ENCODE measurements at regions not wholly inside any gene's neighbourhood (a gene's known extent, or its start where the extent isn't known, plus 50 kb on each side); places are given as distances from the start of the nearest gene placed in this dataset.

- no peak for DNase-seq
- H3K9ac ChIP-seq (ENCODE audit: low read length): no peak overlapping the region
- no peak overlapping the region for H3K27ac ChIP-seq (ENCODE audit: low read depth, low read length)
- no peak overlapping the region for H2AFZ ChIP-seq (ENCODE audit: insufficient read depth, low read length, poor library complexity)
- H3K27me3 ChIP-seq (ENCODE audit: insufficient read depth, low read length): no peaks in the 10 kb centered on the region
- H3K14ac ChIP-seq (ENCODE audit: low read length): no peak overlapping the region
- no peak overlapping the region for H2AK5ac ChIP-seq (ENCODE audit: low read length)
- H3K4me3 ChIP-seq (ENCODE audit: low read depth, low read length): no peak overlapping the region
- no peak overlapping the region for H3K4ac ChIP-seq (ENCODE audit: low read depth, low read length)
- no peak overlapping the region for H3K4me2 ChIP-seq (ENCODE audit: low read length)
- no peak overlapping the region for H4K8ac ChIP-seq (ENCODE audit: low read depth, low read length)
- H3K4me1 ChIP-seq (ENCODE audit: control insufficient read depth in 1 of 2, insufficient read depth in 2 of 2, low read length in 2 of 2): no peaks in the 10 kb centered on the region
- no peaks in the 10 kb centered on the region for H3K79me1 ChIP-seq (ENCODE audit: low read length)
- no peaks in the 10 kb centered on the region for H3K79me2 ChIP-seq (ENCODE audit: control insufficient read depth, insufficient read depth, low read length, poor library complexity)
- no peak overlapping the region for H2BK12ac ChIP-seq (ENCODE audit: low read length)
- no peaks in the 10 kb centered on the region for H3K36me3 ChIP-seq (ENCODE audit: control insufficient read depth in 1 of 2, insufficient read depth in 2 of 2, low read length in 2 of 2)
- no peaks in the 10 kb centered on the region for H3K9me3 ChIP-seq (ENCODE audit: insufficient read depth, low read depth, low read length)
- no peak overlapping the region for H2BK5ac ChIP-seq (ENCODE audit: low read depth, low read length, poor library complexity)
- H3K18ac ChIP-seq (ENCODE audit: low read length): no peak overlapping the region
- no peak overlapping the region for H4K12ac ChIP-seq (ENCODE audit: low read depth, low read length)
- H4K91ac ChIP-seq (ENCODE audit: low read depth, low read length): no peak overlapping the region
- no CpG with 5 or more reads among the region's 3 CpGs for WGBS (ENCODE audit: extremely low coverage, insufficient coverage, insufficient read length)
- no peak overlapping the region for H2BK120ac ChIP-seq (ENCODE audit: insufficient read depth, low read length, poor library complexity)
- no peak overlapping the region for H3K23ac ChIP-seq (ENCODE audit: low read length)
Observed at GRCh38 chr3:82078246-82078645, 316.8 kb upstream of the GBE1 start.

- Histone ChIP-seq H3K27ac (ENCODE audit: low read depth, low read length) (no peak overlapping the region), H3K4me1 (ENCODE audit: control insufficient read depth in 1 of 2, insufficient read depth in 2 of 2, low read length in 2 of 2) (no peaks in the 10 kb centered on the region), H2BK120ac (ENCODE audit: insufficient read depth, low read length, poor library complexity) (no peak overlapping the region), H2AFZ (ENCODE audit: insufficient read depth, low read length, poor library complexity) (no peak overlapping the region), H3K27me3 (ENCODE audit: insufficient read depth, low read length) (no peaks in the 10 kb centered on the region), H3K23ac (ENCODE audit: low read length) (no peak overlapping the region), H3K79me2 (ENCODE audit: control insufficient read depth, insufficient read depth, low read length, poor library complexity) (no peaks in the 10 kb centered on the region), H3K9ac (ENCODE audit: low read length) (no peak overlapping the region), H2BK12ac (ENCODE audit: low read length) (no peak overlapping the region), H3K36me3 (ENCODE audit: control insufficient read depth in 1 of 2, insufficient read depth in 2 of 2, low read length in 2 of 2) (no peaks in the 10 kb centered on the region), H3K4ac (ENCODE audit: low read depth, low read length) (no peak overlapping the region), H3K4me3 (ENCODE audit: low read depth, low read length) (no peak overlapping the region), H3K4me2 (ENCODE audit: low read length) (no peak overlapping the region), H3K9me3 (ENCODE audit: insufficient read depth, low read depth, low read length) (no peaks in the 10 kb centered on the region), H4K12ac (ENCODE audit: low read depth, low read length) (no peak overlapping the region), H2BK5ac (ENCODE audit: low read depth, low read length, poor library complexity) (no peak overlapping the region), H4K91ac (ENCODE audit: low read depth, low read length) (no peak overlapping the region), H2AK5ac (ENCODE audit: low read length) (no peak overlapping the region), H3K79me1 (ENCODE audit: low read length) (no peaks in the 10 kb centered on the region), H4K8ac (ENCODE audit: low read depth, low read length) (no peak overlapping the region), H3K18ac (ENCODE audit: low read length) (no peak overlapping the region), H3K14ac (ENCODE audit: low read length) (no peak overlapping the region)
- DNase-seq: no peak
- WGBS (ENCODE audit: extremely low coverage, insufficient coverage, insufficient read length): no CpG with 5 or more reads among the region's 7 CpGs
Observed at GRCh38 chr3:82067420-82067819, 306.0 kb upstream of the GBE1 start.

DNA sequence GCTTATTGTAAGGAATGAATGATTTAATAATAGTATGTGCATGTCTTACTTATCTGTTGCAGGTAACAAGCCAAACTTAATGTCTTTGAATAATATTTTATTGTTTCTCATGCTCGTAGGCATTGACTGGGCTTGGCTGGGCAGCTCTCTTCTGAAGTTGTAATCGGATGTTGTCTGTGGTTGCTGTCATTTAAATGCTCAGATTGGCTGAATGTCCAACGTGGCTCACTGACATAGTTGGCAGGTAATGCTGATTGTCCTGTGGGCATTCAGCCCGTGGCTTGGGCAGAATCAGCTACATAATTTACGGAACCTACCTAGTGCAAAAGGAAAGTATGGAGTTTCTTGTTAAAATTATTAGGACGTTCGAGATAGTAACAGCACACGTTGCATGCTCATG lies 297.4 kb upstream of the GBE1 start:
- Histone ChIP-seq H4K91ac (ENCODE audit: low read depth, low read length) (no peak overlapping the region), H3K27me3 (ENCODE audit: insufficient read depth, low read length) (no peaks in the 10 kb centered on the region), H2BK5ac (ENCODE audit: low read depth, low read length, poor library complexity) (no peak overlapping the region), H3K14ac (ENCODE audit: low read length) (no peak overlapping the region), H3K27ac (ENCODE audit: low read depth, low read length) (no peak overlapping the region), H3K4me1 (ENCODE audit: control insufficient read depth in 1 of 2, insufficient read depth in 2 of 2, low read length in 2 of 2) (no peaks in the 10 kb centered on the region), H3K18ac (ENCODE audit: low read length) (no peak overlapping the region), H3K23ac (ENCODE audit: low read length) (no peak overlapping the region), H3K79me1 (ENCODE audit: low read length) (no peaks in the 10 kb centered on the region), H2BK120ac (ENCODE audit: insufficient read depth, low read length, poor library complexity) (no peak overlapping the region), H3K9ac (ENCODE audit: low read length) (no peak overlapping the region), H3K79me2 (ENCODE audit: control insufficient read depth, insufficient read depth, low read length, poor library complexity) (no peaks in the 10 kb centered on the region), H3K4me2 (ENCODE audit: low read length) (no peak overlapping the region), H2AK5ac (ENCODE audit: low read length) (no peak overlapping the region), H4K8ac (ENCODE audit: low read depth, low read length) (no peak overlapping the region), H4K12ac (ENCODE audit: low read depth, low read length) (no peak overlapping the region), H3K9me3 (ENCODE audit: insufficient read depth, low read depth, low read length) (no peaks in the 10 kb centered on the region), H3K4ac (ENCODE audit: low read depth, low read length) (no peak overlapping the region), H2BK12ac (ENCODE audit: low read length) (no peak overlapping the region), H3K4me3 (ENCODE audit: low read depth, low read length) (no peak overlapping the region), H3K36me3 (ENCODE audit: control insufficient read depth in 1 of 2, insufficient read depth in 2 of 2, low read length in 2 of 2) (no peaks in the 10 kb centered on the region), H2AFZ (ENCODE audit: insufficient read depth, low read length, poor library complexity) (no peak overlapping the region)
- WGBS (ENCODE audit: extremely low coverage, insufficient coverage, insufficient read length): no CpG with 5 or more reads among the region's 8 CpGs
- DNase-seq: no peak

GRCh38 chr3:82055792-82056191 lies 294.3 kb upstream of the GBE1 start:
- no peak overlapping the region for H4K8ac ChIP-seq (ENCODE audit: low read depth, low read length)
- WGBS (ENCODE audit: extremely low coverage, insufficient coverage, insufficient read length): no CpG with 5 or more reads among the region's 3 CpGs

More at GRCh38 chr3:82055792-82056191, 294.3 kb upstream of the GBE1 start:
- Histone ChIP-seq H3K4me1 (ENCODE audit: control insufficient read depth in 1 of 2, insufficient read depth in 2 of 2, low read length in 2 of 2) (no peaks in the 10 kb centered on the region), H3K9ac (ENCODE audit: low read length) (no peak overlapping the region), H3K79me2 (ENCODE audit: control insufficient read depth, insufficient read depth, low read length, poor library complexity) (no peaks in the 10 kb centered on the region), H4K91ac (ENCODE audit: low read depth, low read length) (no peak overlapping the region), H3K14ac (ENCODE audit: low read length) (no peak overlapping the region), H3K4me2 (ENCODE audit: low read length) (no peak overlapping the region), H3K27ac (ENCODE audit: low read depth, low read length) (no peak overlapping the region), H2BK120ac (ENCODE audit: insufficient read depth, low read length, poor library complexity) (no peak overlapping the region), H3K9me3 (ENCODE audit: insufficient read depth, low read depth, low read length) (no peaks in the 10 kb centered on the region), H3K79me1 (ENCODE audit: low read length) (no peaks in the 10 kb centered on the region), H3K23ac (ENCODE audit: low read length) (no peak overlapping the region), H3K4ac (ENCODE audit: low read depth, low read length) (no peak overlapping the region), H3K27me3 (ENCODE audit: insufficient read depth, low read length) (no peaks in the 10 kb centered on the region), H4K12ac (ENCODE audit: low read depth, low read length) (no peak overlapping the region), H2AFZ (ENCODE audit: insufficient read depth, low read length, poor library complexity) (no peak overlapping the region), H2BK5ac (ENCODE audit: low read depth, low read length, poor library complexity) (no peak overlapping the region), H3K36me3 (ENCODE audit: control insufficient read depth in 1 of 2, insufficient read depth in 2 of 2, low read length in 2 of 2) (no peaks in the 10 kb centered on the region), H2BK12ac (ENCODE audit: low read length) (no peak overlapping the region), H3K4me3 (ENCODE audit: low read depth, low read length) (no peak overlapping the region), H3K18ac (ENCODE audit: low read length) (no peak overlapping the region), H2AK5ac (ENCODE audit: low read length) (no peak overlapping the region)
- peak in 1 of 2 donors; percentile 30 for DNase-seq

All from trophoblast cell (in vitro differentiated cells and primary cell).